HepG2 (cell line): ENCODE measurements at regions not wholly inside any gene's neighbourhood (a gene's known extent, or its start where the extent isn't known, plus 50 kb on each side); places are given as distances from the start of the nearest gene placed in this dataset.

Experiments used
- BRD4 ChIP-seq: sonication (generic); formaldehyde crosslinking; IDR thresholded peaks from 2 replicates; pipeline ENCODE4 v1.4.0; 2020; ENCODE audit warnings: missing genetic modification reagents
- HNRNPH1 ChIP-seq: fragments of 200-400 bp; formaldehyde crosslinking; optimal IDR thresholded peaks from 2 replicates; pipeline ENCODE3; 2017; ENCODE audit warnings: mild to moderate bottlenecking, low read depth, low read length
- NR2C2 ChIP-seq: sonication (generic); formaldehyde crosslinking; IDR thresholded peaks from 2 replicates; pipeline ENCODE4 v1.4.0; 2020; ENCODE audit warnings: missing genetic modification reagents, mild to moderate bottlenecking, moderate library complexity, borderline replicate concordance
- ZMYM4 ChIP-seq: sonication (generic); formaldehyde crosslinking; IDR thresholded peaks from 2 replicates; pipeline ENCODE4 v1.8.1; 2023; ENCODE audit warnings: mild to moderate bottlenecking, missing genetic modification reagents
- ZNF549 ChIP-seq: sonication (generic); formaldehyde crosslinking; IDR thresholded peaks from 2 replicates; pipeline ENCODE4 v1.5.0; 2020; ENCODE audit warnings: missing genetic modification reagents
- TF ChIP-seq, protein P1 (sequence below): sonication (generic); formaldehyde crosslinking; conservative IDR thresholded peaks from 2 replicates; pipeline ENCODE4 v1.4.0; 2020; ENCODE audit warnings: missing genetic modification reagents
- TF ChIP-seq, protein P2 (sequence below): fragments of 450-650 bp; IDR thresholded peaks from 2 replicates; pipeline ENCODE4 v1.6.1; 2017; ENCODE audit warnings: mild to moderate bottlenecking
- TF ChIP-seq, protein P3 (sequence below): sonication (generic); formaldehyde crosslinking; IDR thresholded peaks from 2 replicates; pipeline ENCODE4 v1.5.0; 2020; ENCODE audit warnings: mild to moderate bottlenecking, missing genetic modification reagents, moderate library complexity

DNA sequence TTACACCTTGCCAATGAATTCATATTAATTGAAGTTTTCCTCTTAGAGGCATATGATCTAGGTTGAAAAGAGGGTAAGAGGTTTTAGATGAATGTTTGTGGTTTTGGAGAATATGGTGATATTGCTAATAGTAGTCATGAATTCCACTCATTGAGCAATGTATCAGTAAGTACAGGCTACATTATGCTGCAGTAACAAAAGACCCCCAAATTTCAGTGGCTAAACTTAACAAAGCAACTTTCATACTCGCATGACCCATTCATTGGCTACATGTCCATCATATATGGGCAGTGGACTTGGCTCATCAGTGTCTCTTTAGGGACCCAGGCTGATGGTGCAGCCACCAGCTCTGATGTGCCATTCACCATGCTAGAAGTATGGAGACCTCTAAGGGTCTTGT lies 196.6 kb upstream of the MYL2 start:
- no peak for TF ChIP-seq ZMYM4 (CRISPR knock-in tag)
- TF ChIP-seq, protein P1, sequence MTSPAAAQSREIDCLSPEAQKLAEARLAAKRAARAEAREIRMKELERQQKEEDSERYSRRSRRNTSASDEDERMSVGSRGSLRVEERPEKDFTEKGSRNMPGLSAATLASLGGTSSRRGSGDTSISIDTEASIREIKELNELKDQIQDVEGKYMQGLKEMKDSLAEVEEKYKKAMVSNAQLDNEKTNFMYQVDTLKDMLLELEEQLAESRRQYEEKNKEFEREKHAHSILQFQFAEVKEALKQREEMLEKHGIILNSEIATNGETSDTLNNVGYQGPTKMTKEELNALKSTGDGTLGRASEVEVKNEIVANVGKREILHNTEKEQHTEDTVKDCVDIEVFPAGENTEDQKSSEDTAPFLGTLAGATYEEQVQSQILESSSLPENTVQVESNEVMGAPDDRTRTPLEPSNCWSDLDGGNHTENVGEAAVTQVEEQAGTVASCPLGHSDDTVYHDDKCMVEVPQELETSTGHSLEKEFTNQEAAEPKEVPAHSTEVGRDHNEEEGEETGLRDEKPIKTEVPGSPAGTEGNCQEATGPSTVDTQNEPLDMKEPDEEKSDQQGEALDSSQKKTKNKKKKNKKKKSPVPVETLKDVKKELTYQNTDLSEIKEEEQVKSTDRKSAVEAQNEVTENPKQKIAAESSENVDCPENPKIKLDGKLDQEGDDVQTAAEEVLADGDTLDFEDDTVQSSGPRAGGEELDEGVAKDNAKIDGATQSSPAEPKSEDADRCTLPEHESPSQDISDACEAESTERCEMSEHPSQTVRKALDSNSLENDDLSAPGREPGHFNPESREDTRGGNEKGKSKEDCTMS (CRISPR knock-in tag) = no peak
- TF ChIP-seq, protein P2, sequence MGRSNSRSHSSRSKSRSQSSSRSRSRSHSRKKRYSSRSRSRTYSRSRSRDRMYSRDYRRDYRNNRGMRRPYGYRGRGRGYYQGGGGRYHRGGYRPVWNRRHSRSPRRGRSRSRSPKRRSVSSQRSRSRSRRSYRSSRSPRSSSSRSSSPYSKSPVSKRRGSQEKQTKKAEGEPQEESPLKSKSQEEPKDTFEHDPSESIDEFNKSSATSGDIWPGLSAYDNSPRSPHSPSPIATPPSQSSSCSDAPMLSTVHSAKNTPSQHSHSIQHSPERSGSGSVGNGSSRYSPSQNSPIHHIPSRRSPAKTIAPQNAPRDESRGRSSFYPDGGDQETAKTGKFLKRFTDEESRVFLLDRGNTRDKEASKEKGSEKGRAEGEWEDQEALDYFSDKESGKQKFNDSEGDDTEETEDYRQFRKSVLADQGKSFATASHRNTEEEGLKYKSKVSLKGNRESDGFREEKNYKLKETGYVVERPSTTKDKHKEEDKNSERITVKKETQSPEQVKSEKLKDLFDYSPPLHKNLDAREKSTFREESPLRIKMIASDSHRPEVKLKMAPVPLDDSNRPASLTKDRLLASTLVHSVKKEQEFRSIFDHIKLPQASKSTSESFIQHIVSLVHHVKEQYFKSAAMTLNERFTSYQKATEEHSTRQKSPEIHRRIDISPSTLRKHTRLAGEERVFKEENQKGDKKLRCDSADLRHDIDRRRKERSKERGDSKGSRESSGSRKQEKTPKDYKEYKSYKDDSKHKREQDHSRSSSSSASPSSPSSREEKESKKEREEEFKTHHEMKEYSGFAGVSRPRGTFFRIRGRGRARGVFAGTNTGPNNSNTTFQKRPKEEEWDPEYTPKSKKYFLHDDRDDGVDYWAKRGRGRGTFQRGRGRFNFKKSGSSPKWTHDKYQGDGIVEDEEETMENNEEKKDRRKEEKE = no peak
- no peak for TF ChIP-seq BRD4 (CRISPR knock-in tag)
- no peak for TF ChIP-seq HNRNPH1
- TF ChIP-seq, protein P3, sequence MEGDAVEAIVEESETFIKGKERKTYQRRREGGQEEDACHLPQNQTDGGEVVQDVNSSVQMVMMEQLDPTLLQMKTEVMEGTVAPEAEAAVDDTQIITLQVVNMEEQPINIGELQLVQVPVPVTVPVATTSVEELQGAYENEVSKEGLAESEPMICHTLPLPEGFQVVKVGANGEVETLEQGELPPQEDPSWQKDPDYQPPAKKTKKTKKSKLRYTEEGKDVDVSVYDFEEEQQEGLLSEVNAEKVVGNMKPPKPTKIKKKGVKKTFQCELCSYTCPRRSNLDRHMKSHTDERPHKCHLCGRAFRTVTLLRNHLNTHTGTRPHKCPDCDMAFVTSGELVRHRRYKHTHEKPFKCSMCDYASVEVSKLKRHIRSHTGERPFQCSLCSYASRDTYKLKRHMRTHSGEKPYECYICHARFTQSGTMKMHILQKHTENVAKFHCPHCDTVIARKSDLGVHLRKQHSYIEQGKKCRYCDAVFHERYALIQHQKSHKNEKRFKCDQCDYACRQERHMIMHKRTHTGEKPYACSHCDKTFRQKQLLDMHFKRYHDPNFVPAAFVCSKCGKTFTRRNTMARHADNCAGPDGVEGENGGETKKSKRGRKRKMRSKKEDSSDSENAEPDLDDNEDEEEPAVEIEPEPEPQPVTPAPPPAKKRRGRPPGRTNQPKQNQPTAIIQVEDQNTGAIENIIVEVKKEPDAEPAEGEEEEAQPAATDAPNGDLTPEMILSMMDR (CRISPR knock-in tag) = no peak
- no peak for TF ChIP-seq NR2C2 (CRISPR knock-in tag)
- TF ChIP-seq ZNF549 = no peak
